ENCODE measurements at regions not wholly inside any gene's neighbourhood (a gene's known extent, or its start where the extent isn't known, plus 50 kb on each side); places are given as distances from the start of the nearest gene placed in this dataset.
"Not testable (repeated sequence)": the region's sequence is repeated elsewhere in the genome, so short reads cannot be mapped to it uniquely, and the experiment has no call there.

DNA sequence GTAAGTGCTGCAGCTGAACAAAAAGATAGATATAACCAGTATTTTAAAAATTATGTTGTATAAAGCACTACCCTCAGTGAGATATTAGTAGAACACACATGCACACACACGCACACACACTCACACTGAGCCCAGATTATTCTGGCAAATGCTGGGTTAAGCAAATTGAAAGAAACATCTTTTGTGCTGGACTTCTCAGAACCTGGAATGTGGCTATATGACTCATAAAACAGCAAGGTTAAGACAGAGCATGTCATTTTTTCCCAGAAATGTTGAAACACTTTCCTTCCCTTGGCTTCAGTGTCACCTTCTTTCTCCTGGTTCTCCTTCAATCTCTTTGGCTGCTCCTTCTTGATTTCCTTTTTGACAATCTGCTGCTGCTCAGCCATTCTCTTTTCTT is 435.8 kb upstream of the DEFB115 start:
- not testable (repeated sequence) for H3K23ac ChIP-seq (ENCODE audit: low read depth, low read length, poor library complexity); H3K79me1 ChIP-seq (ENCODE audit: low read depth, low read length); H3K14ac ChIP-seq (ENCODE audit: low read length); H3K36me3 ChIP-seq (replicated peaks in 1 of 2; ENCODE audit: control insufficient read depth in 2 of 2, insufficient read depth in 2 of 2, low read length in 2 of 2); H2AFZ ChIP-seq (ENCODE audit: low read length); H3K27me3 ChIP-seq (ENCODE audit: control insufficient read depth in 3 of 3, insufficient read depth in 3 of 3, low read depth in 1 of 3, low read length in 3 of 3); DNase-seq (ENCODE audit: low spot score); H3K4ac ChIP-seq (ENCODE audit: low read length); H3K4me3 ChIP-seq (ENCODE audit: low read length in 2 of 2); H3K4me2 ChIP-seq (ENCODE audit: insufficient read depth, low read length, poor library complexity, severe bottlenecking); H4K8ac ChIP-seq (ENCODE audit: low read depth, low read length); H2AK5ac ChIP-seq (ENCODE audit: low read depth, low read length); H3K9me3 ChIP-seq (replicated peaks in 1 of 2; ENCODE audit: control insufficient read depth in 2 of 2, insufficient read depth in 1 of 2, low read depth in 1 of 2, low read length in 2 of 2); H3K18ac ChIP-seq (ENCODE audit: low read length); H2BK12ac ChIP-seq (ENCODE audit: low read length); H3K9ac ChIP-seq (ENCODE audit: low read depth, low read length, poor library complexity); H2BK5ac ChIP-seq (ENCODE audit: low read length); H2BK120ac ChIP-seq (ENCODE audit: low read depth, low read length); H4K91ac ChIP-seq (ENCODE audit: low read depth, low read length, poor library complexity); H3K27ac ChIP-seq (replicated peaks; ENCODE audit: low read length); H2BK15ac ChIP-seq (ENCODE audit: low read length); H3K4me1 ChIP-seq (ENCODE audit: control insufficient read depth in 2 of 2, insufficient read depth in 1 of 2, low read depth in 1 of 2, low read length in 2 of 2)
- no CpG with 5 or more reads among the region's 1 CpG for WGBS, 2 donors (ENCODE audit: extremely low coverage in 2 of 2, insufficient read length in 2 of 2, insufficient replicate concordance in 1 of 2)

DNA sequence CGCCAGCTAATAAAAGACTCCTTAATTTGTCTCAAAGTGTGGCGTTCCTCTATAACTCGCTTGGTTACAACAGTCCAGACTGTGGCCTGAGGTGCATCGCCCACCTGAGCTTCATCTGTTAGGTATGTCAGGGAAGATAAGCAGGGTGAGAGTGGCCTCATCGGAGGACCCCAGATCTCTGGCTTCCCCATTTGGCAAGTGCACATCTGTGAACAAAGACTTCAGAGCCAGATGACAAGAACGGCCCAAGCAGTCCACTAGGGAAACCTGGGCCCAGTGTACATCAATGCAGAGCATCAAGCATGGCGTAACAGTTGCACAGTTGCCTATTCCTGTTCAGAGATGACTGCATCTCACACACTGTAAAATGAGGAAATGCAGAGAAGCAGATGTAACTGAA is 432.8 kb upstream of the DEFB115 start:
- not testable (repeated sequence) for H3K4me2 ChIP-seq (ENCODE audit: insufficient read depth, low read length, poor library complexity, severe bottlenecking); H3K27ac ChIP-seq (replicated peaks; ENCODE audit: low read length); H3K9me3 ChIP-seq (replicated peaks in 1 of 2; ENCODE audit: control insufficient read depth in 2 of 2, insufficient read depth in 1 of 2, low read depth in 1 of 2, low read length in 2 of 2); H3K14ac ChIP-seq (ENCODE audit: low read length); H2AK5ac ChIP-seq (ENCODE audit: low read depth, low read length); H2AFZ ChIP-seq (ENCODE audit: low read length); H3K18ac ChIP-seq (ENCODE audit: low read length); H4K91ac ChIP-seq (ENCODE audit: low read depth, low read length, poor library complexity); H2BK5ac ChIP-seq (ENCODE audit: low read length); H2BK15ac ChIP-seq (ENCODE audit: low read length); H3K4me1 ChIP-seq (ENCODE audit: control insufficient read depth in 2 of 2, insufficient read depth in 1 of 2, low read depth in 1 of 2, low read length in 2 of 2); H3K79me1 ChIP-seq (ENCODE audit: low read depth, low read length); H3K9ac ChIP-seq (ENCODE audit: low read depth, low read length, poor library complexity); H2BK12ac ChIP-seq (ENCODE audit: low read length); H3K23ac ChIP-seq (ENCODE audit: low read depth, low read length, poor library complexity); H4K8ac ChIP-seq (ENCODE audit: low read depth, low read length); DNase-seq (ENCODE audit: low spot score); H3K4me3 ChIP-seq (ENCODE audit: low read length in 2 of 2); H3K27me3 ChIP-seq (ENCODE audit: control insufficient read depth in 3 of 3, insufficient read depth in 3 of 3, low read depth in 1 of 3, low read length in 3 of 3); H3K4ac ChIP-seq (ENCODE audit: low read length); H2BK120ac ChIP-seq (ENCODE audit: low read depth, low read length); H3K36me3 ChIP-seq (replicated peaks in 1 of 2; ENCODE audit: control insufficient read depth in 2 of 2, insufficient read depth in 2 of 2, low read length in 2 of 2)
- no CpG with 5 or more reads among the region's 7 CpGs for WGBS, 2 donors (ENCODE audit: extremely low coverage in 2 of 2, insufficient read length in 2 of 2, insufficient replicate concordance in 1 of 2)

DNA sequence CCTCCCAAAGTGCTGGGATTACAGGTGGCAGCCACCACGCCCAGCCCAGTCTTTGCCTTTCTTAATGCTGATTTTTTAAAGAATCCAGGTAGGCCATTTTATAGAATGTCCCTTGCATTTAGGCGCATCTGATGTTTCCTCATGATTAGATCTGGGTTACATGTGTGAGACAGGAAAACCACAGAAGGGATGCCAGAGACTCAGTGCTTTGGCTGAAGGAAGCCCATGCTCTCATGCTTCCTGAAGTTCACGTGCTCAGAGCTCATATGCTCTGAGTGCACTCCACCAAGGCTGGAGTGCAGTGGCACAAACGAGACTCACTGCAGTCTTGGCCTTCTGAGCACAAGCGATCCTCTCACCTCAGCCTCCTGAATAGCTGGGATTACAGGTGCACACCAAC is 411.5 kb upstream of the DEFB115 start:
- not testable (repeated sequence) for H2AFZ ChIP-seq (ENCODE audit: low read length); H2BK120ac ChIP-seq (ENCODE audit: low read depth, low read length); H3K27ac ChIP-seq (replicated peaks; ENCODE audit: low read length); H3K18ac ChIP-seq (ENCODE audit: low read length); H4K91ac ChIP-seq (ENCODE audit: low read depth, low read length, poor library complexity); H2BK5ac ChIP-seq (ENCODE audit: low read length); H3K9me3 ChIP-seq (replicated peaks in 1 of 2; ENCODE audit: control insufficient read depth in 2 of 2, insufficient read depth in 1 of 2, low read depth in 1 of 2, low read length in 2 of 2); H3K9ac ChIP-seq (ENCODE audit: low read depth, low read length, poor library complexity); DNase-seq (ENCODE audit: low spot score); H2BK15ac ChIP-seq (ENCODE audit: low read length); H3K79me1 ChIP-seq (ENCODE audit: low read depth, low read length); H3K23ac ChIP-seq (ENCODE audit: low read depth, low read length, poor library complexity); H3K36me3 ChIP-seq (replicated peaks in 1 of 2; ENCODE audit: control insufficient read depth in 2 of 2, insufficient read depth in 2 of 2, low read length in 2 of 2); H2AK5ac ChIP-seq (ENCODE audit: low read depth, low read length); H2BK12ac ChIP-seq (ENCODE audit: low read length); H3K4me3 ChIP-seq (ENCODE audit: low read length in 2 of 2); H4K8ac ChIP-seq (ENCODE audit: low read depth, low read length); H3K14ac ChIP-seq (ENCODE audit: low read length); H3K4ac ChIP-seq (ENCODE audit: low read length); H3K4me2 ChIP-seq (ENCODE audit: insufficient read depth, low read length, poor library complexity, severe bottlenecking); H3K27me3 ChIP-seq (ENCODE audit: control insufficient read depth in 3 of 3, insufficient read depth in 3 of 3, low read depth in 1 of 3, low read length in 3 of 3); H3K4me1 ChIP-seq (ENCODE audit: control insufficient read depth in 2 of 2, insufficient read depth in 1 of 2, low read depth in 1 of 2, low read length in 2 of 2)
- WGBS, 2 donors (ENCODE audit: extremely low coverage in 2 of 2, insufficient read length in 2 of 2, insufficient replicate concordance in 1 of 2), result no CpG with 5 or more reads among the region's 5 CpGs

GRCh38 chr20:30868271-30868670 is 389.2 kb upstream of the DEFB115 start:
- not testable (repeated sequence) for H3K36me3 ChIP-seq (replicated peaks in 1 of 2; ENCODE audit: control insufficient read depth in 2 of 2, insufficient read depth in 2 of 2, low read length in 2 of 2); DNase-seq (ENCODE audit: low spot score); H3K27me3 ChIP-seq (ENCODE audit: control insufficient read depth in 3 of 3, insufficient read depth in 3 of 3, low read depth in 1 of 3, low read length in 3 of 3); H2AFZ ChIP-seq (ENCODE audit: low read length); H3K14ac ChIP-seq (ENCODE audit: low read length); H4K8ac ChIP-seq (ENCODE audit: low read depth, low read length); H2BK15ac ChIP-seq (ENCODE audit: low read length); H3K9me3 ChIP-seq (replicated peaks in 1 of 2; ENCODE audit: control insufficient read depth in 2 of 2, insufficient read depth in 1 of 2, low read depth in 1 of 2, low read length in 2 of 2); H3K4me2 ChIP-seq (ENCODE audit: insufficient read depth, low read length, poor library complexity, severe bottlenecking); H2BK120ac ChIP-seq (ENCODE audit: low read depth, low read length); H3K4me1 ChIP-seq (ENCODE audit: control insufficient read depth in 2 of 2, insufficient read depth in 1 of 2, low read depth in 1 of 2, low read length in 2 of 2); H2BK5ac ChIP-seq (ENCODE audit: low read length); H3K4me3 ChIP-seq (ENCODE audit: low read length in 2 of 2); H2BK12ac ChIP-seq (ENCODE audit: low read length); H3K23ac ChIP-seq (ENCODE audit: low read depth, low read length, poor library complexity); H3K27ac ChIP-seq (replicated peaks; ENCODE audit: low read length); H2AK5ac ChIP-seq (ENCODE audit: low read depth, low read length); H3K4ac ChIP-seq (ENCODE audit: low read length); H3K18ac ChIP-seq (ENCODE audit: low read length); H3K79me1 ChIP-seq (ENCODE audit: low read depth, low read length); H4K91ac ChIP-seq (ENCODE audit: low read depth, low read length, poor library complexity)
- peak overlapping the region; percentile 60 for H3K9ac ChIP-seq (ENCODE audit: low read depth, low read length, poor library complexity)
- WGBS, 2 donors (ENCODE audit: extremely low coverage in 2 of 2, insufficient read length in 2 of 2, insufficient replicate concordance in 1 of 2), result no CpG with 5 or more reads among the region's 12 CpGs

Data from neuronal stem cell (in vitro differentiated cells).